ENCODE measurements at regions not wholly inside any gene's neighbourhood (a gene's known extent, or its start where the extent isn't known, plus 50 kb on each side); places are given as distances from the start of the nearest gene placed in this dataset.

DNA sequence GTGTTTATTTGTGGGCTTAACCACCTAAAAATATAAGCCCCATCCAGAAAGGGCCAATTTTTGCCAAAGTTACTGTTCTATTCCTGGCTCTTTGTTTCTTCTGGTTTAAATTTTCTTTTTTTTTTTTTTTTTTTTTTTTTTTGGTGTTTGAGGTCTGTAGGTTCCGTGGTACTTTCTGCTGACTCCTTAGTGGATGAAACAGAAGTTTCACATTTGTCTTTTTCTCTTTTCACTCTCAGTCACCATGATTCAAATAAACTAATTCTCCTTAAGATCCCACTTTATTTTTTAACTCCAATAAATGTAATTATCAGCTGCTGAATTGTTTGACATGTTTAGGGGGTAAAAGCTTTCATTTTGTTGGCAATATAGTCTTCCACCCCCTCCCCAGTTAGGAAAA, 322.3 kb downstream of the CHRM3 start:
- no peak overlapping the region for H3K9ac ChIP-seq (ENCODE audit: insufficient read depth in 1 of 2, low read depth in 2 of 2, low read length in 2 of 2)
- H4K20me1 ChIP-seq (replicated peaks; ENCODE audit: control insufficient read depth, insufficient read depth, low read length) = no peaks in the 10 kb centered on the region
- no peaks in the 10 kb centered on the region for H3K79me2 ChIP-seq (ENCODE audit: control insufficient read depth, insufficient read depth, low read length)
- no peaks in the 10 kb centered on the region for H3K4me1 ChIP-seq (replicated peaks in 1 of 2; ENCODE audit: control insufficient read depth in 2 of 2, insufficient read depth in 2 of 2, low read length in 2 of 2)
- FAIRE-seq (no peak), ATAC-seq (no peak), DNase-seq (ENCODE audit: extremely low read depth in 1 of 4, low spot score in 3 of 4) (no peak)
- no peak overlapping the region for H3K4me3 ChIP-seq
- in situ Hi-C loops (cut with MboI) (no loop called here), intact Hi-C loops (cut with micrococcal nuclease) (no loop called here)
- H3K27ac ChIP-seq (ENCODE audit: extremely low read depth, low read depth, low read length) = no peak overlapping the region
- ChIA-PET CTCF (ENCODE audit: low intra/inter-chr PET ratio) (no interaction called here), POLR2A (no interaction called here)
- no CpG with 5 or more reads among the region's 1 CpG for WGBS (ENCODE audit: insufficient coverage, low coverage, missing lambda C conversion rate)
- H2AFZ ChIP-seq (ENCODE audit: low read depth, low read length) = no peak overlapping the region
- no TSS peak for BruUV-seq (replicated peaks)
- no peaks in the 10 kb centered on the region for H3K36me3 ChIP-seq (ENCODE audit: control insufficient read depth, insufficient read depth, low read length)
- no peak overlapping the region for H3K4me2 ChIP-seq (ENCODE audit: insufficient read depth, low read length)
- no peaks in the 10 kb centered on the region for H3K9me3 ChIP-seq (replicated peaks; ENCODE audit: control insufficient read depth, insufficient read depth, low read depth, low read length)
- no peaks in the 10 kb centered on the region for H3K27me3 ChIP-seq (ENCODE audit: control insufficient read depth in 2 of 2, insufficient read depth in 2 of 2, low read length in 2 of 2)
- no peaks in the 10 kb centered on the region for H3K9me1 ChIP-seq (ENCODE audit: control insufficient read depth, insufficient read depth, low read length)
- TF ChIP-seq NR2C2 (CRISPR knock-in tag; IDR thresholded peaks at IDR 0.05) (no peak), NR2C2 (tag; IDR thresholded peaks at IDR 0.05) (no peak), RAD51 (IDR thresholded peaks at IDR 0.05; ENCODE audit: borderline replicate concordance, low read depth) (no peak), NFIC (IDR thresholded peaks at IDR 0.05) (no peak), U2AF1 (optimal IDR thresholded peaks at IDR 0.05; ENCODE audit: low read depth, low read length) (no peak), ZNF263 (CRISPR knock-in tag; IDR thresholded peaks at IDR 0.05; ENCODE audit: borderline replicate concordance) (no peak), CBX3 (IDR thresholded peaks at IDR 0.05; ENCODE audit: borderline replicate concordance in 1 of 2, low read length in 2 of 2) (no peak), CXXC5 (CRISPR knock-in tag; IDR thresholded peaks at IDR 0.05) (no peak), ZBTB12 (CRISPR knock-in tag; IDR thresholded peaks at IDR 0.05) (no peak), KHSRP (IDR thresholded peaks at IDR 0.05) (no peak), SMC3 (conservative IDR thresholded peaks at IDR 0.05; ENCODE audit: insufficient read depth, low read depth, low read length) (no peak), PHB (CRISPR knock-in tag; IDR thresholded peaks at IDR 0.05) (no peak), E4F1 (CRISPR knock-in tag; IDR thresholded peaks at IDR 0.05; ENCODE audit: borderline replicate concordance) (no peak), CHD1 (IDR thresholded peaks at IDR 0.05; ENCODE audit: low read length) (no peak), ZFP36 (IDR thresholded peaks at IDR 0.05; ENCODE audit: low read depth, low read length, partially characterized antibody) (no peak), ZNF354B (CRISPR knock-in tag; IDR thresholded peaks at IDR 0.05) (no peak)

Data from K562 (cell line).